Panc1 (cell line): ENCODE measurements at regions not wholly inside any gene's neighbourhood (a gene's known extent, or its start where the extent isn't known, plus 50 kb on each side); places are given as distances from the start of the nearest gene placed in this dataset.

Source experiments
- ATAC-seq: fragments of 200-7000 bp; cut with Tn5 transposase; 2 replicates; pipeline ENCODE4 v1.9.1; 2020; ENCODE audit warnings: mild to moderate bottlenecking, moderate library complexity
- BruUV-seq: library from RNA; stranded (reverse); fragments of 400-500 nt; replicated peaks from 2 replicates; lab custom pipeline; 2021; lab: Mats Ljungman, UMichigan
- CTCF ChIA-PET: fragments of 300-600 bp; sonication (Branson Sonifier 250); formaldehyde crosslinking; loops from one replicate; lab custom pipeline; 2022; ENCODE audit warnings: antibody characterized with exemption; lab: Charles Lee
- POLR2A ChIA-PET: fragments of 300-600 bp; sonication (Branson Sonifier 250); formaldehyde crosslinking; loops from one replicate; lab custom pipeline; 2022; ENCODE audit warnings: antibody characterized with exemption; lab: Charles Lee
- DNase-seq: peaks from one replicate; pipeline ENCODE4 v3.0.0-alpha.2; 2010; ENCODE audit warnings: low read depth, low spot score
- H3K27ac ChIP-seq: 2 replicates; pipeline ENCODE4 v1.5.1; 2011; ENCODE audit warnings: mild to moderate bottlenecking, low read length, inconsistent platforms
- H3K27me3 ChIP-seq: fragments of 200-500 bp; sonication (Bioruptor generic); 2 replicates; pipeline ENCODE4 v1.6.0; 2014; ENCODE audit warnings: low read length, inconsistent platforms; ENCODE audit not compliant: control insufficient read depth, insufficient read depth
- H3K36me3 ChIP-seq: fragments of 200-500 bp; sonication (Bioruptor generic); 2 replicates; pipeline ENCODE4 v1.5.1; 2014; ENCODE audit warnings: inconsistent platforms, mild to moderate bottlenecking, low read length, moderate library complexity; ENCODE audit not compliant: control insufficient read depth, insufficient read depth
- H3K4me1 ChIP-seq: 2 replicates; pipeline ENCODE4 v1.5.1; 2011; ENCODE audit warnings: inconsistent platforms, mild to moderate bottlenecking, low read length, moderate library complexity; ENCODE audit not compliant: control insufficient read depth, insufficient read depth
- H3K4me3 ChIP-seq, 2 experiments: 2 replicates each; pipeline ENCODE4 v1.5.1; 2011 to 2012; ENCODE audit warnings: low read depth in 2 of 2, low read length in 2 of 2, mild to moderate bottlenecking in 2 of 2, inconsistent platforms in 1 of 2, moderate library complexity in 1 of 2
- H3K9me3 ChIP-seq: fragments of 200-500 bp; sonication (Bioruptor generic); 2 replicates; pipeline ENCODE4 v1.5.1; 2014; ENCODE audit warnings: low read depth, mild to moderate bottlenecking, inconsistent platforms, low read length, moderate library complexity; ENCODE audit not compliant: control insufficient read depth, insufficient read depth
- POLR2AphosphoS5 ChIP-seq: IDR thresholded peaks from 2 replicates; pipeline ENCODE4 v1.6.1; 2012; ENCODE audit warnings: mild to moderate bottlenecking, low read depth, low read length, moderate library complexity
- REST ChIP-seq, 2 experiments: IDR thresholded peaks; 2 replicates each; pipeline ENCODE4 v1.6.1; 2011 to 2012; ENCODE audit warnings: low read depth in 2 of 2, control low read depth in 1 of 2, low read length in 1 of 2, mild to moderate bottlenecking in 1 of 2, moderate library complexity in 1 of 2; ENCODE audit not compliant: insufficient read depth in 1 of 2
- SIN3A ChIP-seq: IDR thresholded peaks from 2 replicates; pipeline ENCODE4 v1.6.1; 2012; ENCODE audit warnings: low read depth, mild to moderate bottlenecking, low read length, moderate library complexity, borderline replicate concordance; ENCODE audit not compliant: insufficient read depth
- TCF7L2 ChIP-seq: IDR thresholded peaks from 2 replicates; pipeline ENCODE4 v1.6.1; 2011; ENCODE audit warnings: mild to moderate bottlenecking, low read depth, low read length, inconsistent platforms
- in situ Hi-C: cut with HindIII; loops from 2 replicates; pipeline ENCODE4 v1.10.0; 2016; ENCODE audit warnings: low sequenced_read_pairs, low pct_unique_long_range_greater_than_20kb
- intact Hi-C: fragments of 100-400 bp; cut with micrococcal nuclease; formaldehyde crosslinking; loops from one replicate; pipeline ENCODE4 v1.10.0; 2022; ENCODE audit not compliant: unreplicated experiment
- TF ChIP-seq, protein P1 (sequence below): fragments of 450-650 bp; IDR thresholded peaks from 2 replicates; pipeline ENCODE4 v1.5.1; 2017; ENCODE audit warnings: mild to moderate bottlenecking

GRCh38 chr12:127431177-127431576 is 835.8 kb upstream of the TMEM132C start:
- intact Hi-C loops (no loop called here), in situ Hi-C loops (no loop called here)
- Histone ChIP-seq H3K4me1 (no peaks in the 10 kb centered on the region), H3K36me3 (no peaks in the 10 kb centered on the region), H3K9me3 (no peaks in the 10 kb centered on the region), H3K27ac (no peak overlapping the region), H3K27me3 (no peaks in the 10 kb centered on the region), H3K4me3 (no peak overlapping the region)
- ATAC-seq (no peak), DNase-seq (no peak)
- TF ChIP-seq, protein P1, sequence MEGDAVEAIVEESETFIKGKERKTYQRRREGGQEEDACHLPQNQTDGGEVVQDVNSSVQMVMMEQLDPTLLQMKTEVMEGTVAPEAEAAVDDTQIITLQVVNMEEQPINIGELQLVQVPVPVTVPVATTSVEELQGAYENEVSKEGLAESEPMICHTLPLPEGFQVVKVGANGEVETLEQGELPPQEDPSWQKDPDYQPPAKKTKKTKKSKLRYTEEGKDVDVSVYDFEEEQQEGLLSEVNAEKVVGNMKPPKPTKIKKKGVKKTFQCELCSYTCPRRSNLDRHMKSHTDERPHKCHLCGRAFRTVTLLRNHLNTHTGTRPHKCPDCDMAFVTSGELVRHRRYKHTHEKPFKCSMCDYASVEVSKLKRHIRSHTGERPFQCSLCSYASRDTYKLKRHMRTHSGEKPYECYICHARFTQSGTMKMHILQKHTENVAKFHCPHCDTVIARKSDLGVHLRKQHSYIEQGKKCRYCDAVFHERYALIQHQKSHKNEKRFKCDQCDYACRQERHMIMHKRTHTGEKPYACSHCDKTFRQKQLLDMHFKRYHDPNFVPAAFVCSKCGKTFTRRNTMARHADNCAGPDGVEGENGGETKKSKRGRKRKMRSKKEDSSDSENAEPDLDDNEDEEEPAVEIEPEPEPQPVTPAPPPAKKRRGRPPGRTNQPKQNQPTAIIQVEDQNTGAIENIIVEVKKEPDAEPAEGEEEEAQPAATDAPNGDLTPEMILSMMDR: no peak
- TF ChIP-seq REST (IDR thresholded peaks at IDR 0.05; ENCODE audit: insufficient read depth in 1 of 2, low read depth in 2 of 2, low read length in 1 of 2) (no peak), TCF7L2 (no peak), SIN3A (no peak), POLR2AphosphoS5 (no peak)
- ChIA-PET POLR2A (no interaction called here), CTCF (no interaction called here)
- no TSS peak for BruUV-seq

DNA sequence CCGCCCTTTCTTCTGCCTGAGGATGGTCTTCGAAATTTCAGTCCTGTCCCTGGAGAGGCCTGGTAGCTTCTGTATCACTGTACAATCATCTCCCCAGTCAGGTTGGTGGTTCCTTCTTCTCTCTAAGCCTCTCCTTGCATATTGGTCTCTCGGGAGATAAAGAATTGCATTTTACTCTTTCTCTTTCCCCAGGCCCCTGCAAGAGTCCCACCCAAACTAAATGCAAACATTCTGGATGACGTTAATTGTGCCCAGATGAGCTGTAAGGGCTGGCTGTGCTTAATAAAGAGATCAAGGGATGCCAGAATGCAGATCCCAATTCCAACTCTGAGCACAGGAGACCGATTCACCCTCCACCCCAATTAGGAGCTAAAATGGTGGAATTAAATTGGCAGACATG is 835.4 kb upstream of the TMEM132C start:
- Histone ChIP-seq H3K27me3 (no peaks in the 10 kb centered on the region), H3K4me3 (no peak overlapping the region), H3K36me3 (no peaks in the 10 kb centered on the region), H3K4me1 (no peaks in the 10 kb centered on the region), H3K9me3 (no peaks in the 10 kb centered on the region), H3K27ac (no peak overlapping the region)
- intact Hi-C loops: no loop called here
- no TSS peak for BruUV-seq
- ChIA-PET CTCF (no interaction called here), POLR2A (no interaction called here)
- ATAC-seq (no peak), DNase-seq (no peak)
- in situ Hi-C loops: no loop called here
- TF ChIP-seq REST (IDR thresholded peaks at IDR 0.05; ENCODE audit: insufficient read depth in 1 of 2, low read depth in 2 of 2, low read length in 1 of 2) (no peak), TCF7L2 (no peak), SIN3A (no peak), POLR2AphosphoS5 (no peak)
- TF ChIP-seq, protein P1: no peak
